GM03348 (cell line): ENCODE measurements at regions not wholly inside any gene's neighbourhood (a gene's known extent, or its start where the extent isn't known, plus 50 kb on each side); places are given as distances from the start of the nearest gene placed in this dataset.
A peak's percentile ranks its signal among the peaks of the same experiment; 100 is the strongest.
"Not testable (repeated sequence)": the region's sequence is repeated elsewhere in the genome, so short reads cannot be mapped to it uniquely, and the experiment has no call there.

Experiments
- DNase-seq: peaks from one replicate; pipeline ENCODE4 v3.0.0; 2012; ENCODE audit warnings: low spot score

- DNase-seq, result no peak
These were observed 200.5 kb downstream of the FAT3 start for GRCh38 chr11:92425127-92425526.

- DNase-seq, result no peak
These were observed 207.9 kb downstream of the FAT3 start for GRCh38 chr11:92432515-92432914.

- no peak for DNase-seq
These were observed 211.7 kb downstream of the FAT3 start for GRCh38 chr11:92436034-92436920.

- no peak for DNase-seq
These were observed 214.5 kb downstream of the FAT3 start for GRCh38 chr11:92439133-92439532.

GRCh38 chr11:92440701-92441442, 216.3 kb downstream of the FAT3 start:
- DNase-seq, result peak; percentile 52

- DNase-seq, result peak; percentile 11
These were observed 216.8 kb downstream of the FAT3 start for GRCh38 chr11:92441443-92441726.

GRCh38 chr11:92443199-92443598, 218.6 kb downstream of the FAT3 start:
- peak; percentile 34 for DNase-seq

GRCh38 chr11:92447586-92447985, 223.0 kb downstream of the FAT3 start:
- no peak for DNase-seq

- DNase-seq, result no peak
These were observed 224.6 kb downstream of the FAT3 start for GRCh38 chr11:92449222-92449621.

- no peak for DNase-seq
These were observed 225.2 kb downstream of the FAT3 start for GRCh38 chr11:92449780-92450179.

- no peak for DNase-seq
These were observed 226.4 kb downstream of the FAT3 start for GRCh38 chr11:92451063-92451462.

GRCh38 chr11:92453055-92453454, 228.4 kb downstream of the FAT3 start:
- peak; percentile 70 for DNase-seq

GRCh38 chr11:92455210-92455790, 230.7 kb downstream of the FAT3 start:
- no peak for DNase-seq

GRCh38 chr11:92457250-92457649, 232.6 kb downstream of the FAT3 start:
- DNase-seq, result peak; percentile 23

GRCh38 chr11:92458486-92458885, 233.9 kb downstream of the FAT3 start:
- no peak for DNase-seq

- no peak for DNase-seq
These were observed 235.6 kb downstream of the FAT3 start for GRCh38 chr11:92460213-92460612.

- DNase-seq, result no peak
These were observed 236.8 kb downstream of the FAT3 start for GRCh38 chr11:92461447-92461846.

GRCh38 chr11:92462821-92463220, 238.2 kb downstream of the FAT3 start:
- DNase-seq, result no peak

- DNase-seq, result no peak
These were observed 240.2 kb downstream of the FAT3 start for GRCh38 chr11:92464822-92465221.

- DNase-seq, result not testable (repeated sequence)
These were observed 240.8 kb downstream of the FAT3 start for GRCh38 chr11:92465410-92465809.

GRCh38 chr11:92473736-92474135, 249.1 kb downstream of the FAT3 start:
- DNase-seq, result peak; percentile 68

GRCh38 chr11:92475316-92475715, 250.7 kb downstream of the FAT3 start:
- DNase-seq, result no peak

- no peak for DNase-seq
These were observed 251.2 kb downstream of the FAT3 start for GRCh38 chr11:92475819-92476218.
